ENCODE measurements at regions not wholly inside any gene's neighbourhood (a gene's known extent, or its start where the extent isn't known, plus 50 kb on each side); places are given as distances from the start of the nearest gene placed in this dataset.

- no peak for TF ChIP-seq POLR2A (IDR thresholded peaks at IDR 0.05; ENCODE audit: low read length)
- TF ChIP-seq GATA1 (IDR thresholded peaks at IDR 0.05; ENCODE audit: low read depth, low read length) = no peak
Measured at GRCh38 chr2:83016343-83017110, 1442.6 kb downstream of the SUCLG1 start.
